Body of pancreas (tissue), 4 donors: ENCODE measurements at regions not wholly inside any gene's neighbourhood (a gene's known extent, or its start where the extent isn't known, plus 50 kb on each side); places are given as distances from the start of the nearest gene placed in this dataset.

Experiments
- ATAC-seq: fragments of 150-250 bp; one replicate; pipeline ENCODE4 v1.9.1; 2016
- DNase-seq, 4 donors: peaks; one replicate each; pipeline ENCODE4 v3.0.0-alpha.2; 2019
- H3K27ac ChIP-seq, 4 donors: fragments of 200-600 bp; sonication (generic); 1 replicate in 3 of 4; 2 replicates in 1 of 4; pipeline versions ENCODE4 v1.5.1 to v1.6.1; 2016 to 2019; ENCODE audit warnings: mild to moderate bottlenecking in 1 of 4, mixed read lengths in 1 of 4, moderate library complexity in 1 of 4
- H3K27me3 ChIP-seq, 2 donors: fragments of 200-600 bp; sonication (generic); one replicate each; pipeline ENCODE4 v1.6.0; 2016; ENCODE audit warnings: mild to moderate bottlenecking in 1 of 2
- H3K36me3 ChIP-seq, 2 donors: fragments of 200-600 bp; sonication (generic); replicated peaks in 1 of 2; 2 replicates each; pipeline ENCODE4 v1.5.1; 2016; ENCODE audit warnings: low read depth in 2 of 2; ENCODE audit not compliant: insufficient read depth in 1 of 2
- H3K4me1 ChIP-seq: fragments of 200-600 bp; sonication (generic); one replicate; pipeline ENCODE4 v1.6.0; 2016
- H3K4me3 ChIP-seq, 2 donors: fragments of 200-600 bp; sonication (generic); 1 replicate in 1 of 2; 2 replicates in 1 of 2; pipeline ENCODE4 v1.5.1; 2016 to 2019
- H3K9me3 ChIP-seq, 3 donors: fragments of 200-600 bp; sonication (generic); 1 replicate in 2 of 3; 2 replicates in 1 of 3; pipeline ENCODE4 v1.5.1; 2016
- POLR2A ChIP-seq, 3 donors: fragments of 450-650 bp; IDR thresholded peaks; one replicate each; pipeline ENCODE4 v1.6.1; 2016; ENCODE audit warnings: antibody characterized with exemption in 3 of 3, mild to moderate bottlenecking in 2 of 3
- WGBS, 2 donors: methylation state at CpG; one replicate each; pipeline ENCODE4 v1.1.5; 2017; 5-methylcytosine and 5-hydroxymethylcytosine counted together
- intact Hi-C: fragments of 100-400 bp; cut with DNase I; formaldehyde crosslinking; loops from one replicate; pipeline ENCODE4 v1.15.1; 2023
- TF ChIP-seq, protein P1 (sequence below), 7 experiments: fragments of 450-650 bp in 4 of 7; fragments of 200-600 bp in 3 of 7; sonication (generic) in 3 of 7; IDR thresholded peaks; one replicate each; pipeline ENCODE4 v1.5.1; 2016 to 2019; ENCODE audit warnings: antibody characterized with exemption in 7 of 7

DNA sequence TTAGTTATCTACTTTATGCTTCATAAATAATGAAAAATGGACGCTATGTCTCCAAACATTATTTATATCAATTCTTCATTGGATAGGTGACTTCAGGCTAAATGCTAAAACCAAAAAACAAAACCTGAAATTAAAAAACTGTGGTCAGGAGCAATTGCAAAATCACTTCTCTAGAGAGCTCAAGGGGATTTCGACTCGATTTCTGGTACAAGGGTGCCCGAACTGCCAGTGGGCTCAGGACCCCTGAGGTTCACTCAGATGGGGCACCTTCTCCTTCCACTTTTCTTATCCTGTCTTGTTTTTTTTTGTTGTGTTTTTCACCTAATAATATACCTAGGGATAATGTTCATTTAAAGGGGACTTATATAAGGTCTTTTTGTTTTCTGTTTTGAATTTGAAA lies 65.8 kb upstream of the CELF4 start:
- no peak for TF ChIP-seq POLR2A (IDR thresholded peaks at IDR 0.05)
- TF ChIP-seq, protein P1, sequence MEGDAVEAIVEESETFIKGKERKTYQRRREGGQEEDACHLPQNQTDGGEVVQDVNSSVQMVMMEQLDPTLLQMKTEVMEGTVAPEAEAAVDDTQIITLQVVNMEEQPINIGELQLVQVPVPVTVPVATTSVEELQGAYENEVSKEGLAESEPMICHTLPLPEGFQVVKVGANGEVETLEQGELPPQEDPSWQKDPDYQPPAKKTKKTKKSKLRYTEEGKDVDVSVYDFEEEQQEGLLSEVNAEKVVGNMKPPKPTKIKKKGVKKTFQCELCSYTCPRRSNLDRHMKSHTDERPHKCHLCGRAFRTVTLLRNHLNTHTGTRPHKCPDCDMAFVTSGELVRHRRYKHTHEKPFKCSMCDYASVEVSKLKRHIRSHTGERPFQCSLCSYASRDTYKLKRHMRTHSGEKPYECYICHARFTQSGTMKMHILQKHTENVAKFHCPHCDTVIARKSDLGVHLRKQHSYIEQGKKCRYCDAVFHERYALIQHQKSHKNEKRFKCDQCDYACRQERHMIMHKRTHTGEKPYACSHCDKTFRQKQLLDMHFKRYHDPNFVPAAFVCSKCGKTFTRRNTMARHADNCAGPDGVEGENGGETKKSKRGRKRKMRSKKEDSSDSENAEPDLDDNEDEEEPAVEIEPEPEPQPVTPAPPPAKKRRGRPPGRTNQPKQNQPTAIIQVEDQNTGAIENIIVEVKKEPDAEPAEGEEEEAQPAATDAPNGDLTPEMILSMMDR (IDR thresholded peaks at IDR 0.05): no peak
- intact Hi-C loops: no loop called here
- 60 to 62% methylated on average over 4 of the region's 4 CpGs for WGBS, 2 donors
- Histone ChIP-seq H3K4me1 (no peaks in the 10 kb centered on the region), H3K9me3 (no peaks in the 10 kb centered on the region), H3K27me3 (no peaks in the 10 kb centered on the region), H3K4me3 (no peak overlapping the region), H3K36me3 (no peaks in the 10 kb centered on the region), H3K27ac (no peak overlapping the region)
- DNase-seq (no peak), ATAC-seq (no peak)

DNA sequence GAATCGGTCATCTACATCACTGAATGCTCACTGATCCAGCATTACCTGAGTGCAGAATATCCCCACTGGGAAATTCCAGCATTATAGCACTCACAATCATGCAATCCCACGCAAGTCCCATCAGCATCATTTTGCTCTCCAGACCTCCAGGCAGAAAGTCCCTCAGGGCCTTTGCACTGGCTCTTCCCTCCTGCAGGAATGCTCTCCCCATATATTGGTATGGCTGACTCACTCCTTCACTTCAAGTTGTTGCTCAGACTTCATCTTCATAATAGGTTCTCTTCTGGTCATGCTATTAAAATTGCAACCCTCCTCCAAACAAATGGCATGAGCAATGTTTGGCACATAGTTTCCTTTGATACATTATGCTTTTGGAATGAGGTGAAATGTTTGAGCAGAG lies 64.7 kb upstream of the CELF4 start:
- WGBS, 2 donors: 54 to 65% methylated on average over 2 of the region's 2 CpGs
- no peak overlapping the region for H3K4me3 ChIP-seq
- H3K27me3 ChIP-seq: no peaks in the 10 kb centered on the region
- intact Hi-C loops: no loop called here
- no peak overlapping the region for H3K27ac ChIP-seq
- ATAC-seq (no peak), DNase-seq (no peak)
- H3K36me3 ChIP-seq: no peaks in the 10 kb centered on the region
- TF ChIP-seq, protein P1 (IDR thresholded peaks at IDR 0.05): no peak
- no peak for TF ChIP-seq POLR2A (IDR thresholded peaks at IDR 0.05)
- no peaks in the 10 kb centered on the region for H3K9me3 ChIP-seq
- no peaks in the 10 kb centered on the region for H3K4me1 ChIP-seq

- Histone ChIP-seq H3K4me1 (no peaks in the 10 kb centered on the region), H3K27ac (no peak overlapping the region), H3K9me3 (no peaks in the 10 kb centered on the region), H3K4me3 (no peak overlapping the region), H3K36me3 (no peaks in the 10 kb centered on the region), H3K27me3 (no peaks in the 10 kb centered on the region)
- ATAC-seq (no peak), DNase-seq (no peak)
- TF ChIP-seq, protein P1 (IDR thresholded peaks at IDR 0.05): no peak
- no peak for TF ChIP-seq POLR2A (IDR thresholded peaks at IDR 0.05)
- 36 to 47% methylated on average over 3 of the region's 3 CpGs for WGBS, 2 donors
- intact Hi-C loops: no loop called here
Measured at GRCh38 chr18:37628470-37629220, 63.0 kb upstream of the CELF4 start.

- H3K4me1 ChIP-seq: no peaks in the 10 kb centered on the region
- H3K27me3 ChIP-seq: no peaks in the 10 kb centered on the region
- TF ChIP-seq, protein P1 (IDR thresholded peaks at IDR 0.05): no peak
- no peak for TF ChIP-seq POLR2A (IDR thresholded peaks at IDR 0.05)
- H3K27ac ChIP-seq: no peak overlapping the region
- DNase-seq (no peak), ATAC-seq (no peak)
- no peak overlapping the region for H3K4me3 ChIP-seq
- no peaks in the 10 kb centered on the region for H3K36me3 ChIP-seq
- 57% methylated on average over 2 of the region's 2 CpGs for WGBS, 2 donors
- intact Hi-C loops: no loop called here
- H3K9me3 ChIP-seq: no peaks in the 10 kb centered on the region
Measured at GRCh38 chr18:37624318-37624717, 58.7 kb upstream of the CELF4 start.

- Histone ChIP-seq H3K36me3 (no peaks in the 10 kb centered on the region), H3K9me3 (no peaks in the 10 kb centered on the region), H3K27ac (no peak overlapping the region), H3K4me3 (no peak overlapping the region), H3K27me3 (no peaks in the 10 kb centered on the region), H3K4me1 (no peaks in the 10 kb centered on the region)
- DNase-seq (no peak), ATAC-seq (no peak)
- intact Hi-C loops: no loop called here
- WGBS, 2 donors: 50 to 51% methylated on average over 4 of the region's 4 CpGs
- no peak for TF ChIP-seq POLR2A (IDR thresholded peaks at IDR 0.05)
- TF ChIP-seq, protein P1 (IDR thresholded peaks at IDR 0.05): no peak
Measured at GRCh38 chr18:37619964-37620363, 54.4 kb upstream of the CELF4 start.
